Esophagus squamous epithelium (tissue), 5 donors: ENCODE measurements at regions not wholly inside any gene's neighbourhood (a gene's known extent, or its start where the extent isn't known, plus 50 kb on each side); places are given as distances from the start of the nearest gene placed in this dataset.

ENCODE experiments used
- DNase-seq: peaks from one replicate; lab custom pipeline; 2025; lab: John Stamatoyannopoulos, UW
- H3K27ac ChIP-seq, 4 donors: fragments of 200-600 bp; sonication (generic); one replicate each; pipeline ENCODE4 v1.5.1; 2016 to 2019; ENCODE audit warnings: mild to moderate bottlenecking in 1 of 4
- H3K27me3 ChIP-seq, 4 donors: fragments of 200-600 bp; sonication (generic); 1 replicate in 3 of 4; 2 replicates in 1 of 4; pipeline versions ENCODE4 v1.5.1 to v1.6.0; 2017 to 2021; ENCODE audit warnings: antibody characterized with exemption in 1 of 4
- H3K36me3 ChIP-seq, 3 donors: fragments of 200-600 bp; sonication (generic); one replicate each; pipeline ENCODE4 v1.5.1; 2016 to 2019
- H3K4me1 ChIP-seq, 3 donors: fragments of 200-600 bp; sonication (generic); one replicate each; pipeline ENCODE4 v1.5.1; 2017 to 2019
- H3K4me3 ChIP-seq, 4 donors: fragments of 200-600 bp; sonication (generic); 1 replicate in 3 of 4; 2 replicates in 1 of 4; pipeline ENCODE4 v1.5.1; 2016 to 2019; ENCODE audit warnings: mild to moderate bottlenecking in 2 of 4, moderate library complexity in 1 of 4
- H3K9me3 ChIP-seq, 3 donors: fragments of 200-600 bp; sonication (generic); one replicate each; pipeline ENCODE4 v1.5.1; 2016 to 2019
- POLR2A ChIP-seq, 4 donors: fragments of 450-650 bp; IDR thresholded peaks; one replicate each; pipeline ENCODE4 v1.6.1; 2017; ENCODE audit warnings: antibody characterized with exemption in 4 of 4, mild to moderate bottlenecking in 4 of 4, moderate library complexity in 3 of 4
- WGBS, 2 donors: methylation state at CpG; one replicate each; pipeline ENCODE4 v1.1.5; 2018; 5-methylcytosine and 5-hydroxymethylcytosine counted together
- intact Hi-C: fragments of 100-400 bp; cut with DNase I; formaldehyde crosslinking; loops from one replicate; pipeline ENCODE4 v1.15.0; 2022
- TF ChIP-seq, protein P1 (sequence below), 6 experiments: fragments of 450-650 bp in 4 of 6; fragments of 200-600 bp in 2 of 6; sonication (generic) in 2 of 6; IDR thresholded peaks; one replicate each; pipeline ENCODE4 v1.5.1; 2016 to 2019; ENCODE audit warnings: antibody characterized with exemption in 6 of 6, mild to moderate bottlenecking in 4 of 6, moderate library complexity in 4 of 6
- donor health status: DM: yes; HTN: yes; CAD: no.

DNA sequence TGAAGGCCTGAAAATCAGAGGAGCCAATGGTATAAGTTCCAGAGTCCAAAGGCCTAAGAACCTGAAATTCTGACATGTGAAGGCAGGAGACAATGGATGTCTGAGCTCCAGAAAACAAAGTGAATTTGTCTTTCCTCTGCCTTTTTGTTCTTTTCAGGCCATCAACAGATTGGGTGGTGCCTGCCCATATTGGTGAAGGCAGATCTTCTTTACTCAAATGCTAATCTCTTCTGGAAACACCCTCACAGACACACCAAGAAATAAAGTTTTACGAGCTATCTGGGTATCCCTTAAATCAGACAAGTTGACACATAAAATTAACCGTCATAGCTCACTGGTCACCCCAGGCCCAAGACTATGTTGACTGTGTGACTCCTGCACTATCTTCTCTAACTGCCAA lies 163.8 kb upstream of the NCKAP5 start:
- H3K4me3 ChIP-seq: no peak overlapping the region
- DNase-seq: no peak
- no peaks in the 10 kb centered on the region for H3K27me3 ChIP-seq
- no peaks in the 10 kb centered on the region for H3K9me3 ChIP-seq
- no peak overlapping the region for H3K27ac ChIP-seq
- no peaks in the 10 kb centered on the region for H3K36me3 ChIP-seq
- WGBS, 2 donors: 94 to 100% methylated on average over 2 of the region's 2 CpGs
- intact Hi-C loops: no loop called here
- TF ChIP-seq POLR2A (IDR thresholded peaks at IDR 0.05): no peak
- TF ChIP-seq, protein P1, sequence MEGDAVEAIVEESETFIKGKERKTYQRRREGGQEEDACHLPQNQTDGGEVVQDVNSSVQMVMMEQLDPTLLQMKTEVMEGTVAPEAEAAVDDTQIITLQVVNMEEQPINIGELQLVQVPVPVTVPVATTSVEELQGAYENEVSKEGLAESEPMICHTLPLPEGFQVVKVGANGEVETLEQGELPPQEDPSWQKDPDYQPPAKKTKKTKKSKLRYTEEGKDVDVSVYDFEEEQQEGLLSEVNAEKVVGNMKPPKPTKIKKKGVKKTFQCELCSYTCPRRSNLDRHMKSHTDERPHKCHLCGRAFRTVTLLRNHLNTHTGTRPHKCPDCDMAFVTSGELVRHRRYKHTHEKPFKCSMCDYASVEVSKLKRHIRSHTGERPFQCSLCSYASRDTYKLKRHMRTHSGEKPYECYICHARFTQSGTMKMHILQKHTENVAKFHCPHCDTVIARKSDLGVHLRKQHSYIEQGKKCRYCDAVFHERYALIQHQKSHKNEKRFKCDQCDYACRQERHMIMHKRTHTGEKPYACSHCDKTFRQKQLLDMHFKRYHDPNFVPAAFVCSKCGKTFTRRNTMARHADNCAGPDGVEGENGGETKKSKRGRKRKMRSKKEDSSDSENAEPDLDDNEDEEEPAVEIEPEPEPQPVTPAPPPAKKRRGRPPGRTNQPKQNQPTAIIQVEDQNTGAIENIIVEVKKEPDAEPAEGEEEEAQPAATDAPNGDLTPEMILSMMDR (IDR thresholded peaks at IDR 0.05): no peak
- H3K4me1 ChIP-seq: peaks cover 0 to 2% (median 0%) of the 10 kb centered on the region in 3 donors

DNA sequence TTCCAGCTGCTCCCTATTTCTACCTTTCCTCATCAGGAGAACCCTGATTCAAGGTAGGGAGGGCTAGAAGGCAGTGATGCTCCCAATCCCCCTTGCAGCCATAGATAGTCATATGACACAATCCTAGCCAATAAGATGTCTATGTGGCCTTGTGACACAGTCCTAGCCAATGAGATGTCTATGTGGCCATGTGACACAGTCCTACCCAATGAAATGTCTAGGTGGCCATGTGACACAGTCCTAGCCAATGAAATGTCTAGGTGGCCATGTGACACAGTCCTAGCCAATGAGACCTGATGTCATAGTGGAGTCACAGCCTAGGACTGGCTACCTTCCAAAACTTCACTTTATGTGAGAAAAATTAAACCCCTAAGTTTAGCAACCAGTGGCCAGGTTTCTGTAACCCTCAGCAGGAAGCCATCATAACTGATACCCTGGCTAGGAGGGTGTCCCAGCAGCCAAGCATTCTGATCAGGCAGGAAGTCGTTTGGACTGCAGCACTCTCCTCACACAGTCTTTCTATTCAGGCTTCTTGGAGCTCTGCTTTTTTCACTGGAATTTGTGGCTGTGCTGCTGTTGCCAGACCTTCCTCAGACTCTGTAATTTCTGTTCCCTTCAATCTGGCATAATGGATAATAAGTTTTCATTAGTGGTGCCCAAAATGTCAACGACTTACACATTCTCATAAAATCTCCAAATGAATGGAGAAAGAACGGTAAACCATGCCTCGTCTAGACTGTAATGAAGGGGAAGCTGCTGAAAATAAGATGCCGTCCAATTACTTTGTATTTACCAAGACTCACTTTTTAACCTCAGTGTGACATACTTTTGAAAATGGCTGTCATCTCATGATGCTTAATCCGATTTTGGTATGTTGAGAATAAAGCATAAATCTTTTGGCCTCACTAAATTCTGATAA lies 165.0 kb upstream of the NCKAP5 start:
- Histone ChIP-seq H3K27me3 (no peaks in the 10 kb centered on the region), H3K27ac (no peak overlapping the region), H3K4me1 (no peaks in the 10 kb centered on the region), H3K9me3 (no peaks in the 10 kb centered on the region), H3K4me3 (no peak overlapping the region), H3K36me3 (no peaks in the 10 kb centered on the region)
- intact Hi-C loops: no loop called here
- no peak for TF ChIP-seq POLR2A (IDR thresholded peaks at IDR 0.05)
- TF ChIP-seq, protein P1 (IDR thresholded peaks at IDR 0.05): no peak
- whole genome bisulfite sequencing, 2 donors: 77 to 87% methylated on average over 6 of the region's 6 CpGs
- DNase-seq: no peak

DNA sequence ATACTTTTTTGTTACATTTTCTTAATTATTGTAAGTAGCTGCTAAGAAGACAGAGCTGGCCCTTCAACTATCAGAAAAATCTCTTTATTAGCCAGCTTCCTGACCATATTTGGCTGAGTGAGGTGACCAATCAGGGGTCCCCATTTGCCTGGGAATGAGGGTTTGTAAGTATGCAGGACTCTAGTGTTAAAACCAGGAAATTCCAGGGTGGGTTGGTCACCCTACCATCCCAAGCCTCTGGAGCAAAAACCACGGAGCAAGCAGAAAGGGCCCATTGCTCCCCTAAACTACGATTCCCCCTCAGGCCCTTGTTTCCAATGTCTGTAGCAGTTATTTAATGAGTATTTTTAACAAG lies 165.6 kb upstream of the NCKAP5 start:
- H3K36me3 ChIP-seq: no peaks in the 10 kb centered on the region
- TF ChIP-seq, protein P1 (IDR thresholded peaks at IDR 0.05): no peak
- TF ChIP-seq POLR2A (IDR thresholded peaks at IDR 0.05): no peak
- no peaks in the 10 kb centered on the region for H3K9me3 ChIP-seq
- no peak for DNase-seq
- intact Hi-C loops: no loop called here
- no peak overlapping the region for H3K27ac ChIP-seq
- WGBS, 2 donors: 40 to 72% methylated on average over 1 to 2 of the region's 2 CpGs
- H3K4me1 ChIP-seq: no peaks in the 10 kb centered on the region
- no peaks in the 10 kb centered on the region for H3K27me3 ChIP-seq
- no peak overlapping the region for H3K4me3 ChIP-seq

DNA sequence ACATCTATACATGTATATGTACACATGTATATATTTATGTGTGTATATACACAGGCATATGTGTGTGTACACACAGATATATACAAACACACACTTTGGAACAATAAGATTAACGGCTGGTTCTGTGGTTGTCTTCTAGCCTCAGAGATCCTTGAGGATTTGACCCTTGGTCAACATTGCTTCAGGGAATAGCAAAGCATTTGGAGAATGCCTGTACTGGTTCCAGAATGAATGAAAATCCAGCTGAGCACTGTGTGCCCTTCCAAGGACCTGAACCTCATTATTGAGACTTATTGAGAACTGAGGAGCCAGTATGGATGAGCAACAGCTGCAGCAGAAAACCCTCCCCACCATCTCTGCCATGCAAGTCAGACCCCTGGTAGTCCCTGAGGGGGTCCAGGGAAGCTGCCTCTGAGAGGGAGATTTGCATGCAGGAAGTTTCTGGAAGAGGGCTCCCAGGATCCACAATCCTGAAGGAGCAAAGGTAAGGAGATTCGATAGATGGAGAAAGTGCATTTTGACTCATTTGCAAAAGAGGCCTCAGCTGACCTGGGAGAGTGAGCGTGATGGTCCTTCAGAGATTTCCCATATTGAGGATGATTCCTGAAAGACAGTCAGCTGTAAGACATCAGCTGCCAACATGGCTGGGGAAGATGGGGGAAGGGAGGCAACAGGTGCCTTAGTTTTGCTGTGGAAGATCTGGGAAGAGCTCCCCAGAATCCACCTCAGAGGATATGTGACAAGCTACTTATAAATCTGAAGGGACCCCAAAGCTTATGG lies 166.6 kb upstream of the NCKAP5 start:
- DNase-seq: no peak
- WGBS, 2 donors: 87 to 91% methylated on average over 3 of the region's 3 CpGs
- Histone ChIP-seq H3K27ac (no peak overlapping the region), H3K36me3 (no peaks in the 10 kb centered on the region), H3K9me3 (no peaks in the 10 kb centered on the region), H3K27me3 (no peaks in the 10 kb centered on the region), H3K4me3 (no peak overlapping the region), H3K4me1 (no peaks in the 10 kb centered on the region)
- intact Hi-C loops: no loop called here
- no peak for TF ChIP-seq POLR2A (IDR thresholded peaks at IDR 0.05)
- TF ChIP-seq, protein P1 (IDR thresholded peaks at IDR 0.05): no peak

DNA sequence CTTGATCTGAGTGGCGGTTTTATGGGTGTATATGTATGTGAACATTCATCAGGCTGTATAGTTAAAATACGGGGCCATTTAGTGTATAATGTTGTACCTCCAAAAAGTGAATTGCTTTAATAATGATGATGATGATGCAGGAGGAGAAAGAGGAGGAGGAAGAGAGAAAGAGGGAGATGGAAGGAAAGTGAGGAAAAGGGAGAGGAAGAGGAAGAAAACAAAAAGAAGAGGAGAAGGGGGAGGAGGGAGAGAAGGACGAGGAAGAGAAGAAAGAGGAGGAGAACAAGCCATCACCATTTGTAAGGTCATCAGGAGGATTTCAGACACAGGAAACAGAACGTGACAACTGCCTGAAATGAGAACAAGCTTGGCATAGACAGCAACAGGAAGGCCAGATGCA lies 168.4 kb upstream of the NCKAP5 start:
- no peaks in the 10 kb centered on the region for H3K36me3 ChIP-seq
- TF ChIP-seq POLR2A (IDR thresholded peaks at IDR 0.05): no peak
- TF ChIP-seq, protein P1 (IDR thresholded peaks at IDR 0.05): no peak
- H3K4me3 ChIP-seq: no peak overlapping the region
- H3K27me3 ChIP-seq: no peaks in the 10 kb centered on the region
- 49 to 65% methylated on average over 4 of the region's 4 CpGs for WGBS, 2 donors
- no peak for DNase-seq
- intact Hi-C loops: no loop called here
- no peaks in the 10 kb centered on the region for H3K9me3 ChIP-seq
- no peak overlapping the region for H3K27ac ChIP-seq
- H3K4me1 ChIP-seq: no peaks in the 10 kb centered on the region
